Natural killer cell (primary cell): ENCODE measurements at regions not wholly inside any gene's neighbourhood (a gene's known extent, or its start where the extent isn't known, plus 50 kb on each side); places are given as distances from the start of the nearest gene placed in this dataset.

ENCODE experiments used
- ATAC-seq, 3 donors: fragments of 150-1000 bp in 2 of 3; fragments of 200-7000 bp in 1 of 3; cut with Tn5 transposase; 1 replicate in 1 of 3; 2 replicates in 2 of 3; pipeline ENCODE4 v1.10.0; 2021; ENCODE audit warnings: mild to moderate bottlenecking in 2 of 3, moderate library complexity in 2 of 3
- DNase-seq, 2 donors: peaks; one replicate each; pipeline versions ENCODE4 v3.0.0 to v3.0.0-alpha.2; 2013 to 2021; ENCODE audit warnings: mixed read lengths in 1 of 2
- H3K27ac ChIP-seq: one replicate; pipeline ENCODE4 v1.5.1; 2013; ENCODE audit warnings: mild to moderate bottlenecking, low read length
- H3K27me3 ChIP-seq: one replicate; pipeline ENCODE4 v1.6.1; 2013; ENCODE audit warnings: low read length; ENCODE audit not compliant: control insufficient read depth, insufficient read depth
- H3K36me3 ChIP-seq: one replicate; pipeline ENCODE4 v1.6.1; 2013; ENCODE audit warnings: low read length; ENCODE audit not compliant: control insufficient read depth, insufficient read depth
- H3K4me1 ChIP-seq: one replicate; pipeline ENCODE4 v1.6.1; 2013; ENCODE audit warnings: low read length; ENCODE audit not compliant: control insufficient read depth, insufficient read depth
- H3K4me3 ChIP-seq: one replicate; pipeline ENCODE4 v1.5.1; 2013; ENCODE audit warnings: low read length
- H3K9me3 ChIP-seq: one replicate; pipeline ENCODE4 v1.6.1; 2013; ENCODE audit warnings: low read length; ENCODE audit not compliant: control insufficient read depth, insufficient read depth
- H3K27ac Mint-ChIP-seq, 2 donors: one replicate each; pipeline ENCODE4 v1.8.0; 2022; ENCODE audit warnings: mild to moderate bottlenecking in 2 of 2, mixed read lengths in 2 of 2, moderate library complexity in 1 of 2
- H3K27me3 Mint-ChIP-seq, 2 donors: one replicate each; pipeline ENCODE4 v1.8.0; 2022; ENCODE audit warnings: low read depth in 2 of 2, mixed read lengths in 2 of 2
- H3K36me3 Mint-ChIP-seq: one replicate; pipeline ENCODE4 v1.8.0; 2022; ENCODE audit warnings: mixed read lengths
- H3K4me1 Mint-ChIP-seq, 2 donors: one replicate each; pipeline ENCODE4 v1.8.0; 2022; ENCODE audit warnings: mixed read lengths in 2 of 2
- H3K4me3 Mint-ChIP-seq: one replicate; pipeline ENCODE4 v1.8.0; 2022; ENCODE audit warnings: mild to moderate bottlenecking, moderate library complexity, mixed read lengths
- H3K9me3 Mint-ChIP-seq, 2 donors: one replicate each; pipeline ENCODE4 v1.8.0; 2022; ENCODE audit warnings: mixed read lengths in 2 of 2
- WGBS: methylation state at CpG from one replicate; pipeline ENCODE4 v1.1.7; 2013; ENCODE audit warnings: missing lambda C conversion rate; ENCODE audit not compliant: insufficient coverage; 5-methylcytosine and 5-hydroxymethylcytosine counted together
- intact Hi-C: fragments of 100-400 bp; cut with micrococcal nuclease; formaldehyde crosslinking; loops from one replicate; pipeline ENCODE4 v1.14.2; 2022
- TF ChIP-seq, protein P1 (sequence below): fragments of 200-600 bp; IDR thresholded peaks from one replicate; pipeline ENCODE4 v1.8.0; 2022; ENCODE audit warnings: antibody characterized with exemption

DNA sequence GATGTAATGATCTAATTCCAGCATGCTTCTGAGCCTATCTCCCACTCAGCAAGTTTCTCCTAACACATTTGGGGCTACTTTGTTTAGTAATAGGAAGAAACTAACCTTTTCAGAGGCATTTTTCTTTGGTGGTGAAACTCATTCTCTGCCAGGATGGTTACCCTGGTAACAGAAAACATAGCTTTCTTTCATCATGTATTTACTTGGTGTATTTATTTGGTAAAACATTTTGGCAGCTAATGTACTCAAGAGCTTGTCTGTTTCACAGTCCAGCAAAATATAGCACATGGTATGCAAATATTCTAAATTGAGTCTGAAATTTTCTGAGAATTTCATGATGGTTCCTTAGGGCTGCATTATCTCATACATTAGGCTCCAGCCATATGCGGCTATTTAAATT is 100.0 kb downstream of the SLC35B3 start:
- no peak overlapping the region for H3K27ac Mint-ChIP-seq
- ATAC-seq = no peak
- Histone ChIP-seq H3K4me3 (no peak overlapping the region), H3K27ac (no peak overlapping the region), H3K4me1 (no peaks in the 10 kb centered on the region), H3K27me3 (no peaks in the 10 kb centered on the region), H3K36me3 (no peaks in the 10 kb centered on the region), H3K9me3 (no peaks in the 10 kb centered on the region)
- no peaks in the 10 kb centered on the region for H3K4me1 Mint-ChIP-seq
- TF ChIP-seq, protein P1, sequence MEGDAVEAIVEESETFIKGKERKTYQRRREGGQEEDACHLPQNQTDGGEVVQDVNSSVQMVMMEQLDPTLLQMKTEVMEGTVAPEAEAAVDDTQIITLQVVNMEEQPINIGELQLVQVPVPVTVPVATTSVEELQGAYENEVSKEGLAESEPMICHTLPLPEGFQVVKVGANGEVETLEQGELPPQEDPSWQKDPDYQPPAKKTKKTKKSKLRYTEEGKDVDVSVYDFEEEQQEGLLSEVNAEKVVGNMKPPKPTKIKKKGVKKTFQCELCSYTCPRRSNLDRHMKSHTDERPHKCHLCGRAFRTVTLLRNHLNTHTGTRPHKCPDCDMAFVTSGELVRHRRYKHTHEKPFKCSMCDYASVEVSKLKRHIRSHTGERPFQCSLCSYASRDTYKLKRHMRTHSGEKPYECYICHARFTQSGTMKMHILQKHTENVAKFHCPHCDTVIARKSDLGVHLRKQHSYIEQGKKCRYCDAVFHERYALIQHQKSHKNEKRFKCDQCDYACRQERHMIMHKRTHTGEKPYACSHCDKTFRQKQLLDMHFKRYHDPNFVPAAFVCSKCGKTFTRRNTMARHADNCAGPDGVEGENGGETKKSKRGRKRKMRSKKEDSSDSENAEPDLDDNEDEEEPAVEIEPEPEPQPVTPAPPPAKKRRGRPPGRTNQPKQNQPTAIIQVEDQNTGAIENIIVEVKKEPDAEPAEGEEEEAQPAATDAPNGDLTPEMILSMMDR = no peak
- H3K27me3 Mint-ChIP-seq = no peaks in the 10 kb centered on the region
- no CpG with 5 or more reads among the region's 1 CpG for WGBS
- H3K9me3 Mint-ChIP-seq = no peaks in the 10 kb centered on the region
- H3K36me3 Mint-ChIP-seq = no peaks in the 10 kb centered on the region
- no peak overlapping the region for H3K4me3 Mint-ChIP-seq
- intact Hi-C loops = no loop called here
- DNase-seq = no peak

DNA sequence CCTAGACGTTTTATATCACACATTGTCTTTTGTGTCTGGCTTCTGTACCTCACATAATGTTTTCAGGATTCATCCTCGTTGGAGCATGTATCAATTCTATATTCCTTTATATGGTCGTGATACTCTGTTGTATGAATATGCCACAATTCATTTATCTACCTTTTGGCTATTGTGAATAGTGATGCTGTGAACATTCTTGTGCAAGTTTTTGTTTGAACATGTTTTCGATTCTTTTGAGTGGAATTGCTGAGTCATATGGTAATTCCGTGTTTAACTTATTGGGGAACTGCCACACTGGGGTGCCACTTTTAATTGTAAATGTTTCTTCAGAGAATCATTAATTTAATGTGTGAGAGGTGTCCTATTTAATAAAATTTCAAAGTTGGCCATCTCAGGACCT is 101.2 kb downstream of the SLC35B3 start:
- WGBS = 65% methylated on average over 4 of the region's 5 CpGs
- no peaks in the 10 kb centered on the region for H3K36me3 ChIP-seq
- H3K27ac ChIP-seq = no peak overlapping the region
- H3K27me3 ChIP-seq = no peaks in the 10 kb centered on the region
- Mint-ChIP-seq H3K4me3 (no peak overlapping the region), H3K4me1 (no peaks in the 10 kb centered on the region), H3K27ac (no peak overlapping the region), H3K27me3 (no peaks in the 10 kb centered on the region), H3K36me3 (no peaks in the 10 kb centered on the region), H3K9me3 (no peaks in the 10 kb centered on the region)
- TF ChIP-seq, protein P1 = no peak
- intact Hi-C loops = no loop called here
- no peak for DNase-seq
- no peaks in the 10 kb centered on the region for H3K4me1 ChIP-seq
- H3K4me3 ChIP-seq = no peak overlapping the region
- H3K9me3 ChIP-seq = no peaks in the 10 kb centered on the region
- no peak for ATAC-seq

DNA sequence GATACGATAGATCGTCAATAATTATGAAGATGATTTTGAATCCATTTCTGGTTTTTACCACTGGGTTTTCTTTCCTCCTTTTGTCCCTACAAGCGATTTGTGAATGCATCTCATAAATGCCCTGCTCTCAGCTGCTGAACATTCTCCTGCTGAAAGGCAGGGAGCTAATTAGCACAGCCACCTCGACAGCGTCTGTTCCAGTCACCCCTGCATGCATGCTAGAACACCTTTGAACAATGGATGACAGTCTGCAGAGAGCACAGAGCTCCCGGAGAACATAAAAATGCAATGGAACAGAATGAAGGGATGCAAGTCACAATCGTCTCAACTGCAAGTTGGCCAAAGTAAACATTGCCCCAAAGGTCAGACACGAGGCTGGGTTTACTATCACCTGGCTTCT is 105.8 kb downstream of the SLC35B3 start:
- Mint-ChIP-seq H3K36me3 (no peaks in the 10 kb centered on the region), H3K9me3 (no peaks in the 10 kb centered on the region), H3K27me3 (no peaks in the 10 kb centered on the region), H3K4me3 (no peak overlapping the region), H3K4me1 (no peaks in the 10 kb centered on the region), H3K27ac (no peak overlapping the region)
- Histone ChIP-seq H3K36me3 (no peaks in the 10 kb centered on the region), H3K27me3 (no peaks in the 10 kb centered on the region), H3K4me3 (no peak overlapping the region), H3K4me1 (no peaks in the 10 kb centered on the region), H3K9me3 (no peaks in the 10 kb centered on the region), H3K27ac (no peak overlapping the region)
- ATAC-seq (no peak), DNase-seq (no peak)
- intact Hi-C loops = no loop called here
- 70% methylated on average over 8 of the region's 8 CpGs for whole genome bisulfite sequencing
- TF ChIP-seq, protein P1 = no peak

DNA sequence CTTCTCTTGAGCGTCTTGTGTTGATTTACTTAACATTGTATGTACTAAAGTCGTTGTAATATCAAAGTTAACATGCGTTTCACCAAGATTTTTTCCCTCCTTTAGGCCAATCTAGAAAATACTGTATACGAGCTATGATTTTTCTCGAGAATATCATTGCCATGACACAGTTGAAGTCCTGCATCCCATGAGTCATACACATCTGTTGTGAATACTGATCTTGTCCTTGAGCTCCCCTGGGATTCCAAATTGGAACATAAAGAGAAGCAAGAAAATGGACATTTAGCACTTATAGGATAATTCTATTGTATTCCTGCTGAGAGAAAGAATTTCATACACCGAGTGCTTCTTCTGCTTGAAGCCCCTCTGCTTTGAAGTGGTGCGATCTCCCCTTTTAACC is 109.6 kb downstream of the SLC35B3 start:
- DNase-seq = no peak
- no peaks in the 10 kb centered on the region for H3K4me1 ChIP-seq
- no peak overlapping the region for H3K4me3 ChIP-seq
- ATAC-seq = no peak
- TF ChIP-seq, protein P1 = no peak
- Mint-ChIP-seq H3K36me3 (no peaks in the 10 kb centered on the region), H3K4me3 (no peak overlapping the region), H3K27ac (no peak overlapping the region), H3K27me3 (no peaks in the 10 kb centered on the region), H3K9me3 (peaks cover 0 to 6% of the 10 kb centered on the region in 2 donors), H3K4me1 (no peaks in the 10 kb centered on the region)
- no peaks in the 10 kb centered on the region for H3K36me3 ChIP-seq
- intact Hi-C loops = no loop called here
- H3K27me3 ChIP-seq = no peaks in the 10 kb centered on the region
- H3K9me3 ChIP-seq = no peaks in the 10 kb centered on the region
- WGBS = 77% methylated on average over 6 of the region's 7 CpGs
- H3K27ac ChIP-seq = no peak overlapping the region
